ENCODE measurements at regions not wholly inside any gene's neighbourhood (a gene's known extent, or its start where the extent isn't known, plus 50 kb on each side); places are given as distances from the start of the nearest gene placed in this dataset.

DNA sequence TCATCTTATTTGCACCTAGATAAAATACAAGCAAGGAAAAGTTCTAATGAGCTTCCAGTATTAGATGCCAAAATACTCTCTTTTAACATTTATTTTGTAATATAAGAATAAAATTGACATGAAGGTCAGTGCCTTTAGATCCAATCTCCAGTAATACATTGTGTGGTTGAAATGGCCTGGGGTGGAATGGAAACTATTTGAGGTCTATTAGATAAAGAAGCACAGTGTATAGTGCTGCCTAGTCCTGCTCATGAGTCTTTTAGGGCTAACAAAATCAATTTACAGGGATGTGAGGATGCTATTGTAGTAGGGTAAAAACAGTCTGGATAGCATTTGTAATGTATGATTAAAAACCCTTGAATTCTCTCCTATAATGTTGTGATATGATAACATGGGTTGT lies 84.5 kb upstream of the ETV1 start:
- DNase-seq: no peak
- H3K4me1 ChIP-seq (replicated peaks; ENCODE audit: insufficient read depth): no peaks in the 10 kb centered on the region
- POLR2A ChIA-PET (ENCODE audit: unreplicated experiment): no interaction called here

GRCh38 chr7:14073543-14073942 lies 84.1 kb upstream of the ETV1 start:
- H3K36me3 ChIP-seq (ENCODE audit: low read depth): no peaks in the 10 kb centered on the region
- H3K27me3 ChIP-seq (ENCODE audit: insufficient read depth, low read depth): no peaks in the 10 kb centered on the region
- no peaks in the 10 kb centered on the region for H3K4me1 ChIP-seq (replicated peaks; ENCODE audit: insufficient read depth)
- no peaks in the 10 kb centered on the region for H3F3A ChIP-seq (ENCODE audit: insufficient read depth, low read depth)
- no peaks in the 10 kb centered on the region for H3K79me2 ChIP-seq (ENCODE audit: low read depth)
- no peaks in the 10 kb centered on the region for H4K20me1 ChIP-seq (ENCODE audit: insufficient read depth)
- 0 out of 2 replicates have a peak, but pooled peaks cover 7% of the 10 kb centered on the region for H3K9me2 ChIP-seq (ENCODE audit: insufficient read depth)
- POLR2A ChIA-PET (ENCODE audit: unreplicated experiment): no interaction called here
- TF ChIP-seq EZH2 (IDR thresholded peaks at IDR 0.05; ENCODE audit: low read depth): no peak
- TF ChIP-seq CTCF (conservative IDR thresholded peaks at IDR 0.05): no peak
- DNase-seq: no peak
- BruUV-seq (replicated peaks): no TSS peak
- intact Hi-C loops (cut with micrococcal nuclease; ENCODE audit: unreplicated experiment): no loop called here
- no peaks in the 10 kb centered on the region for H3K9me3 ChIP-seq (ENCODE audit: insufficient read depth, low read depth)
- no peak overlapping the region for H3K4me2 ChIP-seq
- H3K27ac ChIP-seq: no peak overlapping the region
- CTCF ChIA-PET: no interaction called here
- no peak overlapping the region for H3K4me3 ChIP-seq
- no peak overlapping the region for H2AFZ ChIP-seq

More for the DNA sequence above, 84.5 kb upstream of the ETV1 start:
- Histone ChIP-seq H4K20me1 (ENCODE audit: insufficient read depth) (no peaks in the 10 kb centered on the region), H2AFZ (no peak overlapping the region), H3K36me3 (ENCODE audit: low read depth) (no peaks in the 10 kb centered on the region), H3K27me3 (ENCODE audit: insufficient read depth, low read depth) (no peaks in the 10 kb centered on the region), H3K27ac (no peak overlapping the region), H3K4me3 (no peak overlapping the region), H3K4me2 (no peak overlapping the region), H3K9me3 (ENCODE audit: insufficient read depth, low read depth) (no peaks in the 10 kb centered on the region), H3K9me2 (ENCODE audit: insufficient read depth) (0 out of 2 replicates have a peak, but pooled peaks cover 7% of the 10 kb centered on the region), H3K79me2 (ENCODE audit: low read depth) (no peaks in the 10 kb centered on the region), H3F3A (ENCODE audit: insufficient read depth, low read depth) (no peaks in the 10 kb centered on the region)
- intact Hi-C loops (cut with micrococcal nuclease; ENCODE audit: unreplicated experiment): no loop called here
- CTCF ChIA-PET: no interaction called here
- TF ChIP-seq EZH2 (IDR thresholded peaks at IDR 0.05; ENCODE audit: low read depth) (no peak), CTCF (conservative IDR thresholded peaks at IDR 0.05) (no peak)
- BruUV-seq (replicated peaks): no TSS peak

DNA sequence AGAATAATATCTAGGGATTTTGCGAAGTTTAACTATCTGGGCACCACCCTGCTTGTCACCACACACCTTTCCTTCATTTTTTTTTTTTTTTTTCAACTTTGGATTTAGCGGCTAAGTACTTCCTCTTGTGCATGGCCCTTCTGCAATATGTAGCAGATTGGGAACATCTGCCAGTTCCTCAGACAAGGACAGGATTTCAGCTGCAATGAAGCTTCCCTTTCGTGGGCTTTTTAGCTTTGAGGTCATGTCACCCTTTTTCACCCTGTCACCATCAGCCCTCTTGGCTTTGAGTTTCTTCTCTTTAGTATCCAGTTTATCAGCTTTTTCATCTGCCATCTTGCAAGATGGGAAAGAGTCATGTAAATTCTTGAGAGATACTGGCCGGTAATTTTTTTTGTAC lies 81.6 kb upstream of the ETV1 start:
- 0 out of 2 replicates have a peak overlapping the region, but pooled peaks have one; percentile 19 for H2AFZ ChIP-seq
- intact Hi-C loops (cut with micrococcal nuclease; ENCODE audit: unreplicated experiment): no loop called here
- H3K9me2 ChIP-seq (ENCODE audit: insufficient read depth): 0 out of 2 replicates have a peak, but pooled peaks cover 7% of the 10 kb centered on the region
- POLR2A ChIA-PET (ENCODE audit: unreplicated experiment): no interaction called here
- no peaks in the 10 kb centered on the region for H3K27me3 ChIP-seq (ENCODE audit: insufficient read depth, low read depth)
- H3K27ac ChIP-seq: no peak overlapping the region
- no peaks in the 10 kb centered on the region for H3K79me2 ChIP-seq (ENCODE audit: low read depth)
- no peak overlapping the region for H3K4me3 ChIP-seq
- no peak for DNase-seq
- no peaks in the 10 kb centered on the region for H3K36me3 ChIP-seq (ENCODE audit: low read depth)
- H4K20me1 ChIP-seq (ENCODE audit: insufficient read depth): no peaks in the 10 kb centered on the region
- H3F3A ChIP-seq (ENCODE audit: insufficient read depth, low read depth): no peaks in the 10 kb centered on the region
- no TSS peak for BruUV-seq (replicated peaks)
- CTCF ChIA-PET: interaction anchor here (0.7 kb wide), 1 partner anchor 375 kb away, joined by 3 read pairs; no protein-coding TSS in a partner anchor
- no peak for TF ChIP-seq CTCF (conservative IDR thresholded peaks at IDR 0.05)
- TF ChIP-seq EZH2 (IDR thresholded peaks at IDR 0.05; ENCODE audit: low read depth): no peak
- no peak overlapping the region for H3K4me2 ChIP-seq
- no peaks in the 10 kb centered on the region for H3K4me1 ChIP-seq (replicated peaks; ENCODE audit: insufficient read depth)
- H3K9me3 ChIP-seq (ENCODE audit: insufficient read depth, low read depth): no peaks in the 10 kb centered on the region

Measured in PC-9 (cell line).